GM23338 (cell line): ENCODE measurements at regions not wholly inside any gene's neighbourhood (a gene's known extent, or its start where the extent isn't known, plus 50 kb on each side); places are given as distances from the start of the nearest gene placed in this dataset.
"Not testable (repeated sequence)": the region's sequence is repeated elsewhere in the genome, so short reads cannot be mapped to it uniquely, and the experiment has no call there.

Experiments
- ATAC-seq: fragments of 200-7000 bp; cut with Tn5 transposase; 3 replicates; pipeline ENCODE4 v1.9.1; 2020
- DNase-seq: peaks from one replicate; pipeline ENCODE4 v3.0.0-alpha.2; 2015; ENCODE audit warnings: low spot score
- H2AFZ ChIP-seq: fragments of 200-600 bp; sonication (generic); 2 replicates; pipeline ENCODE4 v1.8.0; 2016; ENCODE audit warnings: antibody characterized with exemption, mild to moderate bottlenecking, moderate library complexity
- H3F3A ChIP-seq: fragments of 200-600 bp; sonication (generic); replicated peaks from 2 replicates; pipeline ENCODE4 v1.8.0; 2017; ENCODE audit warnings: antibody characterized with exemption, mixed run types, low read depth
- H3K27ac ChIP-seq: fragments of 200-600 bp; sonication (generic); 2 replicates; pipeline ENCODE4 v1.6.1; 2016; ENCODE audit warnings: low read depth
- H3K27me3 ChIP-seq: fragments of 200-600 bp; sonication (generic); 2 replicates; pipeline ENCODE4 v1.8.0; 2016; ENCODE audit warnings: mild to moderate bottlenecking, mixed run types, moderate library complexity; ENCODE audit not compliant: insufficient read depth
- H3K36me3 ChIP-seq: fragments of 200-600 bp; sonication (generic); 2 replicates; pipeline ENCODE4 v1.8.0; 2016; ENCODE audit warnings: mild to moderate bottlenecking; ENCODE audit not compliant: insufficient read depth
- H3K4me1 ChIP-seq: fragments of 200-600 bp; sonication (generic); 2 replicates; pipeline ENCODE4 v1.8.0; 2016; ENCODE audit warnings: mild to moderate bottlenecking, moderate library complexity; ENCODE audit not compliant: insufficient read depth
- H3K4me2 ChIP-seq: fragments of 200-600 bp; sonication (generic); 2 replicates; pipeline ENCODE4 v1.7.1; 2017; ENCODE audit warnings: mixed run types
- H3K4me3 ChIP-seq: fragments of 200-600 bp; sonication (generic); 2 replicates; pipeline ENCODE4 v1.6.1; 2016; ENCODE audit warnings: mixed run types
- H3K79me2 ChIP-seq: fragments of 200-600 bp; sonication (generic); replicated peaks from 2 replicates; pipeline ENCODE4 v1.8.0; 2017; ENCODE audit warnings: mild to moderate bottlenecking; ENCODE audit not compliant: insufficient read depth
- H3K9me2 ChIP-seq: fragments of 200-600 bp; sonication (generic); 2 replicates; pipeline ENCODE4 v1.8.0; 2017; ENCODE audit not compliant: insufficient read depth
- H4K20me1 ChIP-seq: fragments of 200-600 bp; sonication (generic); replicated peaks from 2 replicates; pipeline ENCODE4 v1.8.0; 2017; ENCODE audit warnings: mild to moderate bottlenecking; ENCODE audit not compliant: insufficient read depth
- H3K27ac Mint-ChIP-seq: 2 replicates; pipeline ENCODE4 v1.8.0; 2020; ENCODE audit warnings: inconsistent platforms, mild to moderate bottlenecking, moderate library complexity, mixed read lengths
- H3K27me3 Mint-ChIP-seq: 3 replicates; pipeline ENCODE4 v1.8.0; 2022; ENCODE audit warnings: low read depth, mild to moderate bottlenecking, moderate library complexity, mixed read lengths, inconsistent platforms; ENCODE audit not compliant: insufficient read depth, poor library complexity
- H3K36me3 Mint-ChIP-seq: 3 replicates; pipeline ENCODE4 v1.8.0; 2021; ENCODE audit warnings: low read depth, mild to moderate bottlenecking, inconsistent platforms, moderate library complexity, mixed read lengths
- H3K4me1 Mint-ChIP-seq: 3 replicates; pipeline ENCODE4 v1.8.0; 2020; ENCODE audit warnings: mild to moderate bottlenecking, inconsistent platforms, mixed read lengths
- H3K4me3 Mint-ChIP-seq: 3 replicates; pipeline ENCODE4 v1.8.0; 2021; ENCODE audit warnings: moderate library complexity, mild to moderate bottlenecking, inconsistent platforms, mixed read lengths
- H3K9me3 Mint-ChIP-seq: 3 replicates; pipeline ENCODE4 v1.8.0; 2020; ENCODE audit warnings: moderate library complexity, mild to moderate bottlenecking, inconsistent platforms, mixed read lengths
- CREB1 ChIP-seq: fragments of 250-450 bp; sonication (Bioruptor Pico); IDR thresholded peaks from 2 replicates; pipeline ENCODE4 v1.5.0; 2020; ENCODE audit warnings: low read depth, mild to moderate bottlenecking, moderate library complexity
- JUNB ChIP-seq: IDR thresholded peaks from one replicate; pipeline ENCODE4 v1.6.1; 2016; ENCODE audit warnings: antibody characterized with exemption; ENCODE audit not compliant: unreplicated experiment
- NANOG ChIP-seq: IDR thresholded peaks from 2 replicates; pipeline ENCODE4 v1.6.1; 2016; ENCODE audit warnings: antibody characterized with exemption, borderline replicate concordance
- ZNF114 ChIP-seq: fragments of 250-450 bp; sonication (Bioruptor Pico); IDR thresholded peaks from 2 replicates; pipeline ENCODE4 v1.5.0; 2020; ENCODE audit warnings: mild to moderate bottlenecking, moderate library complexity
- ZNF331 ChIP-seq: fragments of 250-450 bp; sonication (Bioruptor Pico); IDR thresholded peaks from 2 replicates; pipeline ENCODE4 v1.5.0; 2020; ENCODE audit warnings: low read depth, mild to moderate bottlenecking, moderate library complexity
- ZNF462 ChIP-seq: fragments of 250-450 bp; sonication (Bioruptor Pico); IDR thresholded peaks from 2 replicates; pipeline ENCODE4 v1.5.0; 2020; ENCODE audit warnings: mild to moderate bottlenecking, moderate library complexity
- TF ChIP-seq, protein P1 (sequence below): IDR thresholded peaks from one replicate; pipeline ENCODE4 v1.6.1; 2018; ENCODE audit warnings: antibody characterized with exemption; ENCODE audit not compliant: unreplicated experiment

GRCh38 chr3:66839508-66839907 lies 158.6 kb upstream of the KBTBD8 start:
- no peaks in the 10 kb centered on the region for H4K20me1 ChIP-seq
- peaks cover 2% of the 10 kb centered on the region for H3K27me3 Mint-ChIP-seq
- H3K27ac ChIP-seq = no peak overlapping the region
- H3K4me1 Mint-ChIP-seq = no peaks in the 10 kb centered on the region
- no peak for ATAC-seq
- no peaks in the 10 kb centered on the region for H3F3A ChIP-seq
- no peaks in the 10 kb centered on the region for H3K36me3 ChIP-seq
- H3K4me3 ChIP-seq = no peak overlapping the region
- H3K27ac Mint-ChIP-seq = no peak overlapping the region
- no peaks in the 10 kb centered on the region for H3K4me1 ChIP-seq
- H3K4me3 Mint-ChIP-seq = no peak overlapping the region
- H3K9me2 ChIP-seq = 0 out of 2 replicates have a peak, but pooled peaks cover 2% of the 10 kb centered on the region
- peaks cover 9% of the 10 kb centered on the region; the same call in 2 of the 3 replicates for H3K9me3 Mint-ChIP-seq
- H3K4me2 ChIP-seq = no peak overlapping the region
- DNase-seq = no peak
- peaks cover 9% of the 10 kb centered on the region; the same call in 1 of the 3 replicates for H3K36me3 Mint-ChIP-seq
- no peaks in the 10 kb centered on the region for H3K79me2 ChIP-seq
- no peak overlapping the region for H2AFZ ChIP-seq
- TF ChIP-seq JUNB = no peak
- TF ChIP-seq ZNF462 (CRISPR knock-in tag) = no peak
- TF ChIP-seq CREB1 (CRISPR knock-in tag) = no peak
- TF ChIP-seq, protein P1, sequence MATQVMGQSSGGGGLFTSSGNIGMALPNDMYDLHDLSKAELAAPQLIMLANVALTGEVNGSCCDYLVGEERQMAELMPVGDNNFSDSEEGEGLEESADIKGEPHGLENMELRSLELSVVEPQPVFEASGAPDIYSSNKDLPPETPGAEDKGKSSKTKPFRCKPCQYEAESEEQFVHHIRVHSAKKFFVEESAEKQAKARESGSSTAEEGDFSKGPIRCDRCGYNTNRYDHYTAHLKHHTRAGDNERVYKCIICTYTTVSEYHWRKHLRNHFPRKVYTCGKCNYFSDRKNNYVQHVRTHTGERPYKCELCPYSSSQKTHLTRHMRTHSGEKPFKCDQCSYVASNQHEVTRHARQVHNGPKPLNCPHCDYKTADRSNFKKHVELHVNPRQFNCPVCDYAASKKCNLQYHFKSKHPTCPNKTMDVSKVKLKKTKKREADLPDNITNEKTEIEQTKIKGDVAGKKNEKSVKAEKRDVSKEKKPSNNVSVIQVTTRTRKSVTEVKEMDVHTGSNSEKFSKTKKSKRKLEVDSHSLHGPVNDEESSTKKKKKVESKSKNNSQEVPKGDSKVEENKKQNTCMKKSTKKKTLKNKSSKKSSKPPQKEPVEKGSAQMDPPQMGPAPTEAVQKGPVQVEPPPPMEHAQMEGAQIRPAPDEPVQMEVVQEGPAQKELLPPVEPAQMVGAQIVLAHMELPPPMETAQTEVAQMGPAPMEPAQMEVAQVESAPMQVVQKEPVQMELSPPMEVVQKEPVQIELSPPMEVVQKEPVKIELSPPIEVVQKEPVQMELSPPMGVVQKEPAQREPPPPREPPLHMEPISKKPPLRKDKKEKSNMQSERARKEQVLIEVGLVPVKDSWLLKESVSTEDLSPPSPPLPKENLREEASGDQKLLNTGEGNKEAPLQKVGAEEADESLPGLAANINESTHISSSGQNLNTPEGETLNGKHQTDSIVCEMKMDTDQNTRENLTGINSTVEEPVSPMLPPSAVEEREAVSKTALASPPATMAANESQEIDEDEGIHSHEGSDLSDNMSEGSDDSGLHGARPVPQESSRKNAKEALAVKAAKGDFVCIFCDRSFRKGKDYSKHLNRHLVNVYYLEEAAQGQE = no peak
- TF ChIP-seq ZNF114 (CRISPR knock-in tag) = no peak
- no peak for TF ChIP-seq ZNF331 (CRISPR knock-in tag)
- no peak for TF ChIP-seq NANOG
- H3K27me3 ChIP-seq = no peaks in the 10 kb centered on the region

DNA sequence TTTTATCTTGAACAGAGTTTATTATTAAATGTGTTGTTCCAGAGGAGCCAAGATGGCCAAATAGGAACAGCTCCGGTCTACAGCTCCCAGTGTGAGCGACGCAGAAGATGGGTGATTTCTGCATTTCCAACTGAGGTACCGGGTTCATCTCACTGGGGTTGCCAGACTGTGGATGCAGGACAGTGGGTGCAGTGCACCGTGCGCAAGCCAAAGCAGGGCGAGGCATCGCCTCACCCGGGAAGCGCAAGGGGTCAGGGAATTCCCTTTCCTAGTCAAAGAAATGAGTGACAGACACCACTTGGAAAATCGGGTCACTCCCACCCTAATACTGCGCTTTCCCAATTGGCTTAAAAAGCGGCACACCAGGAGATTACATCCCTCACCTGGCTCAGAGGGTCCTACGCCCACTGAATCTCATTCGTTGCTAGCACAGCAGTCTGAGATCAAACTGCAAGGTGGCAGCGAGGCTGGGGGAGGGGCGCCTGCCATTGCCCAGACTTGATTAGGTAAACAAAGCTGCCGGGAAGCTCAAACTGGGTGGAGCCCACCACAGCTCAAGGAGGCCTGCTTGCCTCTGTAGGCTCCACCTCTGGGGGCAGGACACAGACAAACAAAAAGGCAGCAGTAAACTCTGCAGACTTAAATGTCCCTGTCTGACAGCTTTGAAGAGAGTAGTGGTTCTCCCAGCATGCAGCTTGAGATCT lies 155.2 kb upstream of the KBTBD8 start:
- H3K27me3 Mint-ChIP-seq, H3K4me3 Mint-ChIP-seq, H3K79me2 ChIP-seq, H3K9me2 ChIP-seq, H3K27ac ChIP-seq, H3K4me1 Mint-ChIP-seq, H3K27ac Mint-ChIP-seq, H3K4me1 ChIP-seq, H3F3A ChIP-seq, H4K20me1 ChIP-seq, H3K4me2 ChIP-seq, H3K4me3 ChIP-seq, H3K27me3 ChIP-seq, ATAC-seq, H3K36me3 ChIP-seq: not testable (repeated sequence)
- Mint-ChIP-seq H3K9me3 (peaks cover 23% of the 10 kb centered on the region; the same call in 2 of the 3 replicates), H3K36me3 (peaks cover 11% of the 10 kb centered on the region; the same call in 2 of the 3 replicates)
- peak; percentile 9 for DNase-seq
- H2AFZ ChIP-seq = 0 out of 2 replicates have a peak overlapping the region, but pooled peaks have one; percentile 23
